Mononuclear cell (primary cell): ENCODE measurements at regions not wholly inside any gene's neighbourhood (a gene's known extent, or its start where the extent isn't known, plus 50 kb on each side); places are given as distances from the start of the nearest gene placed in this dataset.

ENCODE experiments used
- H3K27me3 ChIP-seq: 2 replicates; pipeline ENCODE4 v1.6.0; 2011; ENCODE audit warnings: low read length, control low read depth; ENCODE audit not compliant: insufficient read depth
- H3K4me1 ChIP-seq: 2 replicates; pipeline ENCODE4 v1.5.1; 2011; ENCODE audit warnings: mild to moderate bottlenecking, low read length, control low read depth; ENCODE audit not compliant: insufficient read depth
- H3K4me3 ChIP-seq: 2 replicates; pipeline ENCODE4 v1.5.1; 2011; ENCODE audit warnings: mild to moderate bottlenecking, low read length, moderate library complexity
- H3K9me3 ChIP-seq: 2 replicates; pipeline ENCODE4 v1.5.1; 2011; ENCODE audit warnings: low read depth, mild to moderate bottlenecking, control low read depth, low read length

DNA sequence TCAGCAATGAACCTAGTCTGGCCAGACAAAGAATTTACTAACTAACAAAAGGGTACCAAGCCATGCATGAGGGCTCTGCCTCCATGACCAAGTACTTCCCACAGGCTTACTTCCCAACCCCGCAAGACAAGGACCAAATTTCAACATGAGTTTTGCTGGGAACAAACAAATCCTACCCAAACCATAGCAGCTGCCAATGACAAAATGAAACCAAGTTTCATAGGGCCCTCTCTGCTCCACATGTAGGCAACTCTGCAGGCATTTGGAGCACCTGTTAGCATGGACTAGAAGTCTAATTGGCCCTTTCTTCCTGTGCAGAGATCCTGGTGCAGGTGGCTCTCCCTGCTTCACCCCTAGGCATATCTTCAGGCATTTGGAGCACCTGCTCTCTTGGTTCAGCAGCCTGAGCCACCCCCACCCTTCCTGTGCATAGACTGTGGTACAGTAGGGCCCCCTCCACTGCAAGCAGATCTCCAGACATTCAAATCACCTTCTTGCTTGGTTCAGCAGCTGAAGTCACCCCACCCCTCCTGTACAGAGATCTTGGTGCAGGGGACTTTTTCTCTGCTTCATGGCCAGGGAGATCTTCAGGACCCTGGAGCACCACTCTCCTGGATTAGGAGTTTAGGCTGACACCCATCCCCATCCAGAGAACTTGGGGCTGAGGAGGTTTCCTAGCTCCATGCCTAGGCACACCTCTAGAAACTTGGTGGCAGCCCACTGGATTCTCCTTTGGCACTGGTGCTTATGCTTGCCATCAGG, 308.7 kb downstream of the RPAP3 start:
- peaks cover 26% of the 10 kb centered on the region for H3K4me1 ChIP-seq
- no peak overlapping the region for H3K4me3 ChIP-seq
- no peaks in the 10 kb centered on the region for H3K9me3 ChIP-seq
- no peaks in the 10 kb centered on the region for H3K27me3 ChIP-seq

GRCh38 chr12:47394070-47394469, 311.8 kb downstream of the RPAP3 start:
- no peak overlapping the region for H3K4me3 ChIP-seq
- H3K4me1 ChIP-seq: peaks cover 41% of the 10 kb centered on the region
- H3K27me3 ChIP-seq: no peaks in the 10 kb centered on the region
- H3K9me3 ChIP-seq: no peaks in the 10 kb centered on the region

GRCh38 chr12:47393403-47393790, 312.4 kb downstream of the RPAP3 start:
- peaks cover 41% of the 10 kb centered on the region for H3K4me1 ChIP-seq
- H3K4me3 ChIP-seq: no peak overlapping the region
- H3K9me3 ChIP-seq: no peaks in the 10 kb centered on the region
- H3K27me3 ChIP-seq: no peaks in the 10 kb centered on the region

GRCh38 chr12:47391566-47391965, 311.8 kb upstream of the AMIGO2 start:
- Histone ChIP-seq H3K4me1 (peaks cover 30% of the 10 kb centered on the region), H3K9me3 (no peaks in the 10 kb centered on the region), H3K4me3 (no peak overlapping the region), H3K27me3 (no peaks in the 10 kb centered on the region)

DNA sequence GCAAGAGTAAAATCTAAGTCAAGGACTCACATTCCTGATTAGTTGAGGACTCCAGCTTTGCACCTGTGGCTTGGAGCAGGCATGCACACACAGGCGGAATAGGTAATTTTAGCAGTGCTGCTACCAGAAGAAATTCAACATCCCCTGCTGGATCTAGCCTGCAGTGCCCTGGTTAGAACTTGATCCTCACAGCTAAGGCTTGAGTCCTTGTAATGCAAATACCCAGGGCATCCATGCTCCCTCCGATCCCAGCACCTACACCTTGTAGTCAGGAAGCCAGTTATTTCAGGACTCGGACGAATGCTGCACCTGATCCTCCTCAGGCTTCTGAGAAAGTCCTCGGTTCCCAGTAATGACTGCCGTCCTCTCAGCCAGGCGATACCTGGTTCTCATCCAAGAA, 309.0 kb upstream of the AMIGO2 start:
- no peaks in the 10 kb centered on the region for H3K9me3 ChIP-seq
- no peaks in the 10 kb centered on the region for H3K27me3 ChIP-seq
- peaks cover 26% of the 10 kb centered on the region for H3K4me1 ChIP-seq
- H3K4me3 ChIP-seq: no peak overlapping the region

- no peak overlapping the region for H3K4me3 ChIP-seq
- peaks cover 24% of the 10 kb centered on the region for H3K4me1 ChIP-seq
- no peaks in the 10 kb centered on the region for H3K9me3 ChIP-seq
Measured at GRCh38 chr12:47387994-47388393, 308.2 kb upstream of the AMIGO2 start.

DNA sequence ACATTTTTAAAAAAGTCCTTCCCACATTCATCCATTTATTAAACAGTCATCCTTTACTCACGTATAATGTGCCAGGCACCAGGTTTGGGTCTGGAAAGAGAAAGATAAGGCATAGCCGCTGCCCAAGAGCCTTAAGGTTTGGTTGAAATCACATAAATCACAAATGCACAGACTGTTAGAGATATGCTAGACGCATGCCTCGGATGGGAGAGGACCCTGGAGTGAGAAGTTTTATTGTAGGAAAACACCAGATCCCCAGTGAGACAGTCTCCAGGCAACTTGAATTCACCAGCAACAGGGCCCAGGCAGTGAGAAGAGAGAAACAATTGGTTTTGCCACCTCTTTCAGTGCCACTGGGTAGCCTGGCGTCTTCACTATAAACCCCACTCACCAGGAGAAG, 305.9 kb upstream of the AMIGO2 start:
- Histone ChIP-seq H3K4me3 (no peak overlapping the region), H3K27me3 (no peaks in the 10 kb centered on the region), H3K4me1 (peaks cover under 1% of the 10 kb centered on the region), H3K9me3 (no peaks in the 10 kb centered on the region)

More at GRCh38 chr12:47387994-47388393, 308.2 kb upstream of the AMIGO2 start:
- no peaks in the 10 kb centered on the region for H3K27me3 ChIP-seq

DNA sequence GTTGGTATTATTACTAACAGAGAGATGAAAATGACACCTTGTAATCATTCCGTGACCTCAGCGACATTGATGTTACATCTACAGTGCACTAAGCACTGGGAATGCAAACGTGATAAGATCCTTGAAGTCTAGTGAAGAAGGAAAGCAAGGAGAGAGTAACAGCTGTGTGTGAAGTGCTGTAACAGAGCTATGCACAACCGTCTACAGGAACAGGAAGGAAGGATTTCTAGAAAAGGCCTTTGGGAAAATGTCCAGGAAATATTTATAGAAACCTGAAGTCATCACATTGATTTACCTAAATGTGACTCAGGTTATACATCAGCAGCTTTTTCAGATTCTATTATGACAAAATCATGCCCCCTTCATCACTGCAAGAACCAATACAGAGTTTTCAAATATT, 304.2 kb upstream of the AMIGO2 start:
- Histone ChIP-seq H3K4me3 (no peak overlapping the region), H3K27me3 (no peaks in the 10 kb centered on the region), H3K4me1 (no peaks in the 10 kb centered on the region), H3K9me3 (no peaks in the 10 kb centered on the region)

GRCh38 chr12:47382305-47382704, 302.5 kb upstream of the AMIGO2 start:
- Histone ChIP-seq H3K9me3 (no peaks in the 10 kb centered on the region), H3K4me3 (no peak overlapping the region), H3K27me3 (no peaks in the 10 kb centered on the region), H3K4me1 (no peaks in the 10 kb centered on the region)

DNA sequence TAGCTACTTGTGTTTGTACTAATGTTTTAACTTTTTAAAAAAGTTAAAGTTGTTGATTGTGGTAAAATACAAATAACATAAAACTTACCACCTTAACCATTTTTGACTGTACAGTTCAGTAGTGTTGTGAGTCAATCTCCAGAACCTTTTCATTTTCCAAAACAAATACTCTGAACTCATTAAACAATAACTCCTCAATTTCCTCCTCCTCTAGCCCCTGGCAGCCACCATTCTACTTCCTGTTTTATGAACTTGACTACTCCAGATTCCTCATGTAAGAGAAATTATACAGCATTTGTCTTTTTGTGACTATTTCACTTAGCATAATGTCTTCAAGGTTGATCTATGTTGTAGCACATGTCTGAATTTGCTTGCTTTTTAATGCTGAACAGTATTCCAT, 299.1 kb upstream of the AMIGO2 start:
- Histone ChIP-seq H3K9me3 (no peaks in the 10 kb centered on the region), H3K4me3 (no peak overlapping the region), H3K4me1 (no peaks in the 10 kb centered on the region), H3K27me3 (no peaks in the 10 kb centered on the region)

- no peaks in the 10 kb centered on the region for H3K4me1 ChIP-seq
- H3K27me3 ChIP-seq: no peaks in the 10 kb centered on the region
- H3K9me3 ChIP-seq: no peaks in the 10 kb centered on the region
- no peak overlapping the region for H3K4me3 ChIP-seq
Measured at GRCh38 chr12:47378222-47378582, 298.4 kb upstream of the AMIGO2 start.

- Histone ChIP-seq H3K4me1 (no peaks in the 10 kb centered on the region), H3K4me3 (no peak overlapping the region), H3K9me3 (no peaks in the 10 kb centered on the region), H3K27me3 (no peaks in the 10 kb centered on the region)
Measured at GRCh38 chr12:47377414-47378221, 297.9 kb upstream of the AMIGO2 start.

- H3K4me3 ChIP-seq: no peak overlapping the region
- no peaks in the 10 kb centered on the region for H3K4me1 ChIP-seq
- no peaks in the 10 kb centered on the region for H3K27me3 ChIP-seq
- H3K9me3 ChIP-seq: no peaks in the 10 kb centered on the region
Measured at GRCh38 chr12:47376927-47377326, 297.2 kb upstream of the AMIGO2 start.

GRCh38 chr12:47373554-47374150, 293.9 kb upstream of the AMIGO2 start:
- Histone ChIP-seq H3K27me3 (no peaks in the 10 kb centered on the region), H3K4me1 (peaks cover under 1% of the 10 kb centered on the region), H3K9me3 (no peaks in the 10 kb centered on the region)

GRCh38 chr12:47370421-47370820, 290.7 kb upstream of the AMIGO2 start:
- Histone ChIP-seq H3K27me3 (no peaks in the 10 kb centered on the region), H3K4me1 (peaks cover 19% of the 10 kb centered on the region), H3K9me3 (no peaks in the 10 kb centered on the region), H3K4me3 (no peak overlapping the region)

More at GRCh38 chr12:47373554-47374150, 293.9 kb upstream of the AMIGO2 start:
- H3K4me3 ChIP-seq: no peak overlapping the region
